ENCODE measurements at regions not wholly inside any gene's neighbourhood (a gene's known extent, or its start where the extent isn't known, plus 50 kb on each side); places are given as distances from the start of the nearest gene placed in this dataset.

GRCh38 chr5:124639095-124639665 lies 107.3 kb downstream of the ZNF608 start:
- DNase-seq (ENCODE audit: low spot score) = no peak
- no peak overlapping the region for H3K27ac ChIP-seq (ENCODE audit: low read depth in 1 of 2, low read length in 2 of 2)
- TF ChIP-seq ZBTB33 (IDR thresholded peaks at IDR 0.05) (no peak), EGR1 (IDR thresholded peaks at IDR 0.05; ENCODE audit: low read depth in 2 of 2) (no peak), SP1 (IDR thresholded peaks at IDR 0.05) (no peak), HNF4G (IDR thresholded peaks at IDR 0.05) (no peak), MAX (IDR thresholded peaks at IDR 0.05) (no peak), RXRA (IDR thresholded peaks at IDR 0.05) (no peak), FOXA1 (IDR thresholded peaks at IDR 0.05) (no peak), JUND (IDR thresholded peaks at IDR 0.05) (no peak), TAF1 (conservative IDR thresholded peaks at IDR 0.05) (no peak), CTCF (IDR thresholded peaks at IDR 0.05; ENCODE audit: low read depth, low read length, missing input control) (no peak), ATF3 (IDR thresholded peaks at IDR 0.05) (no peak), NR2F2 (IDR thresholded peaks at IDR 0.05) (no peak), GABPA (IDR thresholded peaks at IDR 0.05 in 1 of 2, conservative IDR thresholded peaks at IDR 0.05 in 1 of 2) (no peak), RAD21 (IDR thresholded peaks at IDR 0.05) (no peak), YY1 (IDR thresholded peaks at IDR 0.05) (no peak), REST (IDR thresholded peaks at IDR 0.05) (no peak)
- no peak overlapping the region for H3K9ac ChIP-seq (ENCODE audit: low read depth in 1 of 2, low read length in 2 of 2)
- H3K9me3 ChIP-seq (ENCODE audit: control insufficient read depth in 4 of 4, low read length in 3 of 4) = no peaks in the 10 kb centered on the region
- no peak overlapping the region for H3K4me3 ChIP-seq (ENCODE audit: low read depth in 1 of 3, low read length in 3 of 3)
- peaks cover 0 to 3% (median 0%) of the 10 kb centered on the region in 4 donors for H3K36me3 ChIP-seq (ENCODE audit: control insufficient read depth in 4 of 4, insufficient read depth in 3 of 4, low read depth in 1 of 4, low read length in 3 of 4)
- H3K4me1 ChIP-seq (ENCODE audit: control insufficient read depth in 4 of 4, insufficient read depth in 4 of 4, low read length in 3 of 4) = peaks cover 0 to 23% (median 9%) of the 10 kb centered on the region in 4 donors
- H3K27me3 ChIP-seq (ENCODE audit: control insufficient read depth in 4 of 4, insufficient read depth in 4 of 4, low read length in 3 of 4) = no peaks in the 10 kb centered on the region
- 90% methylated on average over 4 of the region's 4 CpGs for WGBS
